ENCODE measurements at regions not wholly inside any gene's neighbourhood (a gene's known extent, or its start where the extent isn't known, plus 50 kb on each side); places are given as distances from the start of the nearest gene placed in this dataset.
A peak's percentile ranks its signal among the peaks of the same experiment; 100 is the strongest.

DNA sequence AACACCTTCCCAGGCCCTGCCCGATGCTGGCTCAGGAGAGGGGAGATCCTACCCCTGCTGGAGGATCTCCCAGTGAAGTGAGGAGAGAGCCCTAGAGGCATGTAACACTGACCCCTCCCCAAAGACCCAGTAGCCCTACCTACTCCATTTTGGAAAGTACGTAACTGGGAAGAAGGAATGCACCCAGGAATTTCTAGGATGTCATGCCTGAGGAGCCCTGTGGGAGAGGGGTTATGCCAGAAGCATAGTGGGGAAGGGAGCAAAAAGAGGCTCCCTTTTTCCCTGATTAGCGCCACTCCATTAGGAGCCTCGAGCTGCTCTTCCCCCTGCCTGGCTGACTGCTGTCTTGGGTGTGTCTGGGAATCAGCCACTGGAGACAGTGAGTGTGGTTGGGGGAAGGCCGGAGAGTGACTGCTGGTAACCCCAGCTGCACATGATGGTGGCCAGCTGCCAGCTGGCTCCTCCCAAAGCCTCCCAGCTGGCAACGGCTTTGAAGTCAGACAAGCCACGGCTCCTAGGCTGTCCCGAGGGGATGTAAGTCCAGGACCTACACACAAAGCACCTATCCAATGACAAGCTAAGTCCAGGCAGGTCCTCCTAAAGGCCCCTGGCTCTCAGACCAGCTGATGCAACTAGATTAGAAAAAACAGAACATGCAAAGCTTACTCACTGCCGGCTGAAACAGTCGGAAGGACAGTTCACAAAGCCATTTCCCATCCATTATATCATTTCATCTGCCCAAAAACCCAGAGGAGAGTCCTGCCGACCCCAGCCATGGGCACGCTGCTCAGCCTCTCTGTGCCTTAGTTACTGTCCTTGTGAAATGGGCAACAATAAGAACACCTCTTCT is 136.5 kb upstream of the ABCA1 start:
- DNase-seq (peak; percentile 85 to 93), ATAC-seq (ENCODE audit: low FRiP score in 2 of 2) (peak; percentile 90 to 96)
- peak in 1 of 4 donors; percentile 66 for TF ChIP-seq POLR2A (IDR thresholded peaks at IDR 0.05)
- TF ChIP-seq, protein P1, sequence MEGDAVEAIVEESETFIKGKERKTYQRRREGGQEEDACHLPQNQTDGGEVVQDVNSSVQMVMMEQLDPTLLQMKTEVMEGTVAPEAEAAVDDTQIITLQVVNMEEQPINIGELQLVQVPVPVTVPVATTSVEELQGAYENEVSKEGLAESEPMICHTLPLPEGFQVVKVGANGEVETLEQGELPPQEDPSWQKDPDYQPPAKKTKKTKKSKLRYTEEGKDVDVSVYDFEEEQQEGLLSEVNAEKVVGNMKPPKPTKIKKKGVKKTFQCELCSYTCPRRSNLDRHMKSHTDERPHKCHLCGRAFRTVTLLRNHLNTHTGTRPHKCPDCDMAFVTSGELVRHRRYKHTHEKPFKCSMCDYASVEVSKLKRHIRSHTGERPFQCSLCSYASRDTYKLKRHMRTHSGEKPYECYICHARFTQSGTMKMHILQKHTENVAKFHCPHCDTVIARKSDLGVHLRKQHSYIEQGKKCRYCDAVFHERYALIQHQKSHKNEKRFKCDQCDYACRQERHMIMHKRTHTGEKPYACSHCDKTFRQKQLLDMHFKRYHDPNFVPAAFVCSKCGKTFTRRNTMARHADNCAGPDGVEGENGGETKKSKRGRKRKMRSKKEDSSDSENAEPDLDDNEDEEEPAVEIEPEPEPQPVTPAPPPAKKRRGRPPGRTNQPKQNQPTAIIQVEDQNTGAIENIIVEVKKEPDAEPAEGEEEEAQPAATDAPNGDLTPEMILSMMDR (IDR thresholded peaks at IDR 0.05) = no peak
- TF ChIP-seq EP300 (IDR thresholded peaks at IDR 0.05) = peak in 1 of 4 donors; percentile 82
- TF ChIP-seq POLR2AphosphoS5 (IDR thresholded peaks at IDR 0.05) = peak; percentile 43 to 84
- no peaks in the 10 kb centered on the region for H3K9me3 ChIP-seq
- no peaks in the 10 kb centered on the region for H3K36me3 ChIP-seq
- peaks cover 21 to 36% (median 27%) of the 10 kb centered on the region in 4 donors for H3K4me1 ChIP-seq
- WGBS, 2 donors = 17 to 22% methylated on average over 10 to 12 of the region's 12 CpGs
- H3K4me3 ChIP-seq = peak overlapping the region in 2 of 4 donors; percentile 5 to 9
- peak overlapping the region; percentile 72 to 90 (median 82) for H3K27ac ChIP-seq
- no peaks in the 10 kb centered on the region for H3K27me3 ChIP-seq

DNA sequence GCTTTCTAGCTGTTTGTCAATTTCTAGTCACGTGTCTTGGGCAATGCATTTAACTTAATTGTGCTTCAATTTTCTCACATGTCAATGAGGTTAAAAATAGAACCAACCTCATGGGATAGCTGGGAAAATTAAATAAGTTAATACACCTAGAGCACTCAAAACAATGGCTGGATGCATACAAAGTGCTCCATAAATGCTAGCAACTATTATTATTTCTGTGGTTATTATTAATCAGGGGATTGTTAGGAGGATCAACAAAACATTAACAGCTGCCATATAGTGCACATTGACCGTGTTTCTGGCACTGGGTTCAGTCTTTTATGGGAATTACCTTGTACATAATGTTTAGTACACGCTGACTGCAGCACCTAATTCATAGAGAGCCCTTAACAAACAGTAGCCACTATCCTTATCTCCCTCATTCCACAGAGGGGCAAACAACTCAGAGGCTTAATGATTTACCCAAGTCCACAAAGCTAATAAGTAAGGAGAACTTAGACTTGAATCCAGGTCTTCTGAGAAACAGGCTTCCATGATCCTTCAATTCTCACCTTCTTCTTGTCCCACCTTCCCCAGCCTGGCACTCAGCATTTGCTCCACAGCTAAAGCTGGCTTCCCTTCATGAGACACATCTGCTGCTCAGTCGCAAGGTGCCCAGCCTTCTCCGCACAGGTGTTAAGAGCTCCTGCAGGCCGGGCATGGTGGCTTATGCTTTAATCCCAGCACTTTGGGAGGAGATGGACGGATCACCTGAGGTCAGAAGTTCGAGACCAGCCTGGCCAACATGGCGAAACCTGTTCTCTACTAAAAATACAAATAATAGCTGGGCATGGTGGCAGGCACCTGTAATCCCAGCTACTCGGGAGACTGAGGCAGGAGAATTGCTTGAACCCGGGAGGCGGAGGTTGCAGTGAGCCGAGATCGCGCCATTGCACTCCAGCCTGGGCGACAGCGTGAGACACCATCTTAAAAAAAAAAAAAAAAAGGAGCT is 137.4 kb upstream of the ABCA1 start:
- Histone ChIP-seq H3K27me3 (no peaks in the 10 kb centered on the region), H3K36me3 (no peaks in the 10 kb centered on the region), H3K9me3 (no peaks in the 10 kb centered on the region), H3K27ac (peak overlapping the region; percentile 72 to 90 (median 82)), H3K4me1 (peaks cover 21 to 36% (median 27%) of the 10 kb centered on the region in 4 donors), H3K4me3 (no peak overlapping the region)
- TF ChIP-seq POLR2A (IDR thresholded peaks at IDR 0.05) (no peak), POLR2AphosphoS5 (IDR thresholded peaks at IDR 0.05) (peak in 1 of 2 donors; percentile 37)
- DNase-seq = no peak
- ATAC-seq (ENCODE audit: low FRiP score in 2 of 2) = no peak
- WGBS, 2 donors = 89 to 90% methylated on average over 16 to 17 of the region's 17 CpGs

DNA sequence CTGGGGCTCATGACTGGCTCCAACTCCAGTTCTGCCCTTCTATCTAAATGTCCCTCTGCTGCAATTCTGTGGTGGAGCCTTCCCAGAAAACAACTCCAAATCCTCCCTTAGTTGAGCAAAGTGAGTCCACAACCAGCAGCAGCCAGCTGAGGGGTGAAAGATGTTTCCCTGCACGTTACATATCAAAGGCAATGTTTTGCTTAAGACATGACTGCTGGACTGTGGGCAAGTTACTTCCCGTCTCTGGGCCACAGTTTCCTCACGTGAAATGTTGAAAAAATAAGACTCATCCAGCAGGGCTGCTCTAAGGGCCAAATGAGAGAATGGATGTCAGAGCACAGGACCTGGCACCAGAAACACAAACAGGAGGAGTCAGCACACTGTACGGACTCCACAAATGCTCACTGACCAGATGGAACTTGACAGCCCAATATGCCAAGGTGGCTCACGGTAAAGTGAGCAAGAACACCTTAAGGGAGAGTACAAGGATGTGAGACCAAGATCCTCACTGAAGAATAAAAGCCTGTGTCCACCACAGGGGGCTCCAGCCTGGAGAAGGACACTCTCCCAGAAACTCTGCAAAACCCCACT is 138.4 kb upstream of the ABCA1 start:
- peak overlapping the region in 3 of 4 donors; percentile 78 to 90 (median 85) for H3K27ac ChIP-seq
- TF ChIP-seq POLR2A (IDR thresholded peaks at IDR 0.05) = peak in 1 of 4 donors; percentile 27
- TF ChIP-seq EP300 (IDR thresholded peaks at IDR 0.05) = peak in 1 of 4 donors; percentile 16
- TF ChIP-seq, protein P1 (IDR thresholded peaks at IDR 0.05) = no peak
- TF ChIP-seq POLR2AphosphoS5 (IDR thresholded peaks at IDR 0.05) = peak; percentile 37 to 50
- H3K36me3 ChIP-seq = no peaks in the 10 kb centered on the region
- no peak overlapping the region for H3K4me3 ChIP-seq
- H3K9me3 ChIP-seq = no peaks in the 10 kb centered on the region
- H3K4me1 ChIP-seq = peaks cover 21 to 36% (median 27%) of the 10 kb centered on the region in 4 donors
- ATAC-seq (ENCODE audit: low FRiP score in 2 of 2) (peak in 1 of 2 donors; percentile 39), DNase-seq (peak in 1 of 2 donors; percentile 64)
- WGBS, 2 donors = 56 to 74% methylated on average over 5 of the region's 5 CpGs
- no peaks in the 10 kb centered on the region for H3K27me3 ChIP-seq

DNA sequence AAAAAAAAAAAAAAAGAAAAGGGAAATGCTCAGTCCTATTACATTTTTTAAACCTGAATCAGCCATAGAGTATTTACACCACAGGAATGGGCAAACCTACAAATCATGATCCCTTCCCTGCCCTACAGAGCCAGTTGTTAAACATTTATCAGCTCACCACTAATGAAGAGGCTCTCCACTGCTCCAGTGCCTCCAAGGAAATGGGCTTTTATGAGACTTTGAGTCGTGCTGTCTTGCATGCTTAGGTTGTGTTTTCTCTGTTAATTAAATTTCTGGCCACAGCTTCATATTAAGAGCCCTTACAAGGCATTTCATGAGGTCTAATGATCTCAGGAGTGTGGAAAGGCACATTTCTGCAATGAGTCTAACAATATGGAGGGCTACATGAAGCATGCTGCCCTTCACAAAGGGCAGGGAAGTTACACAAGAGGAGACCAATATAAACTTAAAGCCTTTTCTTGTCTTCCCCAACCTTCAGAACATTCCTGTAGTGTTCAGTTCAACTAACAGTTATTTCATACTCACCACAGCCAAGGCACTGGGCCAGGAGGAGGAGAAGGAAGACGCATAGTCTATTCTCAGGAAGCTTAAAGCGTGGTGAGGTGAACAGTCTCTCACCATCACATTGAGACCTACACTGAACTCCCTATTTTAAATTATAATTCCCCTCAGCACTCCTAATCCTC is 140.1 kb upstream of the ABCA1 start:
- no peaks in the 10 kb centered on the region for H3K36me3 ChIP-seq
- no peaks in the 10 kb centered on the region for H3K27me3 ChIP-seq
- no peak overlapping the region for H3K4me3 ChIP-seq
- H3K27ac ChIP-seq = no peak overlapping the region
- DNase-seq (no peak), ATAC-seq (ENCODE audit: low FRiP score in 2 of 2) (no peak)
- peaks cover 21 to 32% (median 27%) of the 10 kb centered on the region in 4 donors for H3K4me1 ChIP-seq
- H3K9me3 ChIP-seq = no peaks in the 10 kb centered on the region
- 61 to 75% methylated on average over 3 of the region's 3 CpGs for WGBS, 2 donors
- TF ChIP-seq, protein P1 (IDR thresholded peaks at IDR 0.05) = no peak
- TF ChIP-seq POLR2AphosphoS5 (IDR thresholded peaks at IDR 0.05) (no peak), EP300 (IDR thresholded peaks at IDR 0.05) (no peak), POLR2A (IDR thresholded peaks at IDR 0.05) (no peak)

All from upper lobe of left lung (tissue), 6 donors.